ENCODE measurements at regions not wholly inside any gene's neighbourhood (a gene's known extent, or its start where the extent isn't known, plus 50 kb on each side); places are given as distances from the start of the nearest gene placed in this dataset.

DNA sequence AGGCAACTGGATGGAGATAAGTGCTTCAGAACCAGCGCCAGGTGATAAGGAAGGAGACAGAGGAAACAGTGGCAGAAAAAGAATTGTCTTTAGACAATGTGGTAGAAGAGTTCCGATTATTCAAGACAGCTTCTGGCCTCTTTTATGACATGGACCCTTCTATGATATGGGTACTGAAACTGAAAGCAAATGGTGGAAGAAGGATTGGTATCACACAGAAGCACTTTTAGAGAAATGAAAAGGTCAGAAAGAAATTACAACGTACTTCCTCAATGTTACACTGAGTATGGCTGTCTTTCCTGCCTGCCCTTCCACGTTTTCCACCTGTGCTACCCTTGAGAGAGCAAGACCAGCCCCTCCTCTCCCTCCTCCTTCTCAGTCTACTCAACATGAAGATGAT is 959.3 kb downstream of the DNAH5 start:
- Histone ChIP-seq H3K27ac (no peak overlapping the region), H3K4me1 (no peaks in the 10 kb centered on the region), H3K36me3 (no peaks in the 10 kb centered on the region), H3K9me3 (no peaks in the 10 kb centered on the region), H3K27me3 (no peaks in the 10 kb centered on the region), H3K4me3 (no peak overlapping the region)
- 59 to 74% methylated on average over 4 of the region's 4 CpGs for WGBS, 2 donors
- no peak for DNase-seq
- no peak for TF ChIP-seq EP300 (IDR thresholded peaks at IDR 0.05)
- no peak for ATAC-seq (ENCODE audit: low FRiP score in 2 of 2)

DNA sequence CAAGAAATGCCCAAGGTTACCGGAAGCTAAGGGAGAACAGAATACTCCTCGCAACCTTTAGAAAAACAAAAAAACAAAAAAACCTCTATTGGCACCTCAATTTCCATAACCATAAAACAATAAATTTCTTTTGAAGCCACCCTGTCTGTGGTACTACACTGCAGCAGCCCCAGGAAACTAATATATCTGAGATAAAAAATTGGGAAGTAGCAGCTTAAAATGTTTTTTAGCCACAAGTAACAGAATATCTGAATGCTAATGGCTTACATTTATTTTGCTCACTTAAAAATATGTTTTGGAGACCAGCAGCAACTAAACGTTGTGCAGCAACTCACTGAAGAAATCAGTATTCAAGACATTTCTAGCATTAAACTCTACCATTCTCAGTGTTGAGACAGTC is 969.6 kb downstream of the DNAH5 start:
- no peaks in the 10 kb centered on the region for H3K4me1 ChIP-seq
- TF ChIP-seq EP300 (IDR thresholded peaks at IDR 0.05): no peak
- TF ChIP-seq, protein P1, sequence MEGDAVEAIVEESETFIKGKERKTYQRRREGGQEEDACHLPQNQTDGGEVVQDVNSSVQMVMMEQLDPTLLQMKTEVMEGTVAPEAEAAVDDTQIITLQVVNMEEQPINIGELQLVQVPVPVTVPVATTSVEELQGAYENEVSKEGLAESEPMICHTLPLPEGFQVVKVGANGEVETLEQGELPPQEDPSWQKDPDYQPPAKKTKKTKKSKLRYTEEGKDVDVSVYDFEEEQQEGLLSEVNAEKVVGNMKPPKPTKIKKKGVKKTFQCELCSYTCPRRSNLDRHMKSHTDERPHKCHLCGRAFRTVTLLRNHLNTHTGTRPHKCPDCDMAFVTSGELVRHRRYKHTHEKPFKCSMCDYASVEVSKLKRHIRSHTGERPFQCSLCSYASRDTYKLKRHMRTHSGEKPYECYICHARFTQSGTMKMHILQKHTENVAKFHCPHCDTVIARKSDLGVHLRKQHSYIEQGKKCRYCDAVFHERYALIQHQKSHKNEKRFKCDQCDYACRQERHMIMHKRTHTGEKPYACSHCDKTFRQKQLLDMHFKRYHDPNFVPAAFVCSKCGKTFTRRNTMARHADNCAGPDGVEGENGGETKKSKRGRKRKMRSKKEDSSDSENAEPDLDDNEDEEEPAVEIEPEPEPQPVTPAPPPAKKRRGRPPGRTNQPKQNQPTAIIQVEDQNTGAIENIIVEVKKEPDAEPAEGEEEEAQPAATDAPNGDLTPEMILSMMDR (IDR thresholded peaks at IDR 0.05): no peak
- TF ChIP-seq POLR2AphosphoS5 (IDR thresholded peaks at IDR 0.05): no peak
- TF ChIP-seq POLR2A (IDR thresholded peaks at IDR 0.05): no peak
- no peak for ATAC-seq (ENCODE audit: low FRiP score in 2 of 2)
- no peak overlapping the region for H3K27ac ChIP-seq
- H3K9me3 ChIP-seq: no peaks in the 10 kb centered on the region
- H3K36me3 ChIP-seq: no peaks in the 10 kb centered on the region
- H3K4me3 ChIP-seq: no peak overlapping the region
- no peaks in the 10 kb centered on the region for H3K27me3 ChIP-seq
- 53 to 66% methylated on average over 3 of the region's 3 CpGs for WGBS, 2 donors
- DNase-seq: no peak

DNA sequence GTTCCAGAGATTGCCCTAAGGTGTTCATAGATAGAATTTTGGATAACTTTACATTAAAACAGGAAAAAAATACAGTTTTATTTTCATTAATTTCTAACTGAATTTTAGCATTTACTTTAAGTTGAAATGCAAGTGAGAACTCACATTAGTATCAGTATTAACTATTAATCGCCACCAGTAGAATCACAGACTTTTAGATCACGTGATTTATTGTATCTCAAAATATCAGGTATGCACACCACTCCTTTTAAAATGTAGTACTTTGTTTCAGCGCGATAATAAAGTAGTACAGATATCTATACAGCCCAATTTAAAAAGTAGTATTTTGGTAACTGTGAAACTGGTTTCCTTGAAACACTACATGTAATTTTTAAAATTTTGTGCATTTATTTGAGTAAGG is 978.7 kb downstream of the DNAH5 start:
- Histone ChIP-seq H3K9me3 (no peaks in the 10 kb centered on the region), H3K27me3 (no peaks in the 10 kb centered on the region), H3K4me1 (no peaks in the 10 kb centered on the region), H3K36me3 (no peaks in the 10 kb centered on the region), H3K27ac (no peak overlapping the region), H3K4me3 (no peak overlapping the region)
- ATAC-seq (ENCODE audit: low FRiP score in 2 of 2) (no peak), DNase-seq (no peak)
- WGBS, 2 donors: 89 to 93% methylated on average over 4 of the region's 4 CpGs
- TF ChIP-seq, protein P1 (IDR thresholded peaks at IDR 0.05): no peak
- TF ChIP-seq POLR2AphosphoS5 (IDR thresholded peaks at IDR 0.05) (no peak), EP300 (IDR thresholded peaks at IDR 0.05) (no peak), POLR2A (IDR thresholded peaks at IDR 0.05) (no peak)

DNA sequence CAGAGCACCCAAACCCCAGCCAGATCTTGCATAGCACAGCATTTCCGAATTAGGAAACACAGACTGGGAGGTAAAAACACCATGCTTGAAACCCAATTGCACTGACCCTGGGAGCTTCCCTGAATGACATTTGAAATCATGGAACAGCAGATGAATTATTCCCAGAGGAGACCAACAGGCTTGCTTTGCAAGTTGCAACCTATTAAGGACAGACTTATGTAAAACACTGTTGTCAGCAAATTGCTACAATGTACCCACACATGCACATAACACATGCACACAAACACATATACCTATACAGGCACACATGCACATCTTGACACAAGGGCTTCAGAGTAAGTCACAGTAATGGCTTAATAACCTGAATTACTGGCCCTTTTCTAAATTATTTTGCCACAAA is 984.8 kb downstream of the DNAH5 start:
- DNase-seq (no peak), ATAC-seq (ENCODE audit: low FRiP score in 2 of 2) (no peak)
- Histone ChIP-seq H3K27me3 (no peaks in the 10 kb centered on the region), H3K9me3 (no peaks in the 10 kb centered on the region), H3K36me3 (no peaks in the 10 kb centered on the region), H3K4me1 (no peaks in the 10 kb centered on the region), H3K27ac (no peak overlapping the region), H3K4me3 (no peak overlapping the region)
- whole genome bisulfite sequencing, 2 donors: 55 to 81% methylated on average over 1 of the region's 1 CpG
- no peak for TF ChIP-seq EP300 (IDR thresholded peaks at IDR 0.05)
- TF ChIP-seq POLR2A (IDR thresholded peaks at IDR 0.05): no peak
- no peak for TF ChIP-seq POLR2AphosphoS5 (IDR thresholded peaks at IDR 0.05)

DNA sequence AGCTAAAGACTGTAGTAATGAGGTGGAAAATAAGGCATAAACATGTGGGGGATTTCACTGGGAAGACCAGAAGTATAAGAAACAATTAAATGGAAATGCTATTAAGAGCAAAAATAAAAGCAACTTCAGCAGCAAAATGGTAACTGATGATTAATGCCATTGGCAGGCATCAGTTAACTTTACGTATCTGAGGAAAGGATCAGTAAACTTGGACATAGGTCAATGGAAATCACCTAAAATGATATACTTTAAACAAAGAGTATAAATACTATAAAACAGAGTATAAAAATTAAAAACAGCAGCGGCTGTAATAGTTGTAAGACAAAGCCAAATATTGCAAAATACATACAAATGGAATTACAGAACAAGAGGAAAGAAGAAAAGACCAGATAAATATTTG is 992.1 kb downstream of the DNAH5 start:
- H3K9me3 ChIP-seq: no peaks in the 10 kb centered on the region
- no peaks in the 10 kb centered on the region for H3K4me1 ChIP-seq
- no peak overlapping the region for H3K27ac ChIP-seq
- no peaks in the 10 kb centered on the region for H3K36me3 ChIP-seq
- DNase-seq (no peak), ATAC-seq (ENCODE audit: low FRiP score in 2 of 2) (no peak)
- TF ChIP-seq, protein P1 (IDR thresholded peaks at IDR 0.05): no peak
- TF ChIP-seq POLR2AphosphoS5 (IDR thresholded peaks at IDR 0.05) (no peak), EP300 (IDR thresholded peaks at IDR 0.05) (no peak), POLR2A (IDR thresholded peaks at IDR 0.05) (no peak)
- H3K4me3 ChIP-seq: no peak overlapping the region
- no peaks in the 10 kb centered on the region for H3K27me3 ChIP-seq
- 38 to 44% methylated on average over 2 of the region's 2 CpGs for WGBS, 2 donors

DNA sequence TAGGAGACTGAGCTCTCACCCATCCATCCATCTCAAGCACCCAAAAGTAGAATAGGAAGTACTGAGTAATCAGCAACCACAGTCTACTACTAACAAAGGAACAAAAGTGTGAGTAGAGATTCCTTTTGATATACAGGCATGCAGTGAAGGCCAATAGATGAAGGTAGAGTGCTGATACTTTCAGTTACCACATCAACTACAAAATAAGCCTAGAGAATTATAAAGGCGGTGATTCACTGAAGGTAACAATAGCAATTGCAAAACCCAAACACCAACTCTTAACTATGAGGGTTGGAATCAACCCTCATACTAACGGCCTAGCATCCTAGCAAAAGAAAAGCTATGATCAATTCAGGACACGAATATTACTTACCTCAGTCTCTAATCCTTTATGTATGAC is 992.6 kb downstream of the DNAH5 start:
- Histone ChIP-seq H3K4me3 (no peak overlapping the region), H3K27ac (no peak overlapping the region), H3K36me3 (no peaks in the 10 kb centered on the region), H3K4me1 (no peaks in the 10 kb centered on the region), H3K9me3 (no peaks in the 10 kb centered on the region), H3K27me3 (no peaks in the 10 kb centered on the region)
- no peak for TF ChIP-seq POLR2AphosphoS5 (IDR thresholded peaks at IDR 0.05)
- TF ChIP-seq, protein P1 (IDR thresholded peaks at IDR 0.05): no peak
- no peak for TF ChIP-seq EP300 (IDR thresholded peaks at IDR 0.05)
- no peak for TF ChIP-seq POLR2A (IDR thresholded peaks at IDR 0.05)
- DNase-seq (no peak), ATAC-seq (ENCODE audit: low FRiP score in 2 of 2) (no peak)
- 87% methylated on average over 3 of the region's 3 CpGs for WGBS, 2 donors

Measured in upper lobe of left lung (tissue), 6 donors.